ENCODE measurements at regions not wholly inside any gene's neighbourhood (a gene's known extent, or its start where the extent isn't known, plus 50 kb on each side); places are given as distances from the start of the nearest gene placed in this dataset.

DNA sequence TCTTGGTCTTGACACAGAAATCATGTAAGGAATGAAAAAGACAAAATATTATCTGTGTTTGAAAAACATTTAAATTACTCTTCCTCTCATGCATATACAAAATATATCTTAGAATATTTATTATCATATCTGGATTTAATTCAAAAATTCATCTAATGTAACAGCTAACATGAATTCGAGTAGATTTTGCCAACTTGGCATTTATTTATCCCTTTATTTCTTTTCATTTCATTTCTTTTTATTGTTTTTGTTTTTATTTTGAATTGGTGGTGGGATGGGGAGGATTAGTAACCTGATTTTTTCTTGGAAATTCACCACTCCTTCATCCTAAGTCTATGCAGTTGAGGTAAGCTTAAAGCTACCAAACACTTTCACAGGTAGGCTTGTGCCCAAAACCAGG, 508.7 kb downstream of the EPHA7 start:
- TF ChIP-seq, protein P1, sequence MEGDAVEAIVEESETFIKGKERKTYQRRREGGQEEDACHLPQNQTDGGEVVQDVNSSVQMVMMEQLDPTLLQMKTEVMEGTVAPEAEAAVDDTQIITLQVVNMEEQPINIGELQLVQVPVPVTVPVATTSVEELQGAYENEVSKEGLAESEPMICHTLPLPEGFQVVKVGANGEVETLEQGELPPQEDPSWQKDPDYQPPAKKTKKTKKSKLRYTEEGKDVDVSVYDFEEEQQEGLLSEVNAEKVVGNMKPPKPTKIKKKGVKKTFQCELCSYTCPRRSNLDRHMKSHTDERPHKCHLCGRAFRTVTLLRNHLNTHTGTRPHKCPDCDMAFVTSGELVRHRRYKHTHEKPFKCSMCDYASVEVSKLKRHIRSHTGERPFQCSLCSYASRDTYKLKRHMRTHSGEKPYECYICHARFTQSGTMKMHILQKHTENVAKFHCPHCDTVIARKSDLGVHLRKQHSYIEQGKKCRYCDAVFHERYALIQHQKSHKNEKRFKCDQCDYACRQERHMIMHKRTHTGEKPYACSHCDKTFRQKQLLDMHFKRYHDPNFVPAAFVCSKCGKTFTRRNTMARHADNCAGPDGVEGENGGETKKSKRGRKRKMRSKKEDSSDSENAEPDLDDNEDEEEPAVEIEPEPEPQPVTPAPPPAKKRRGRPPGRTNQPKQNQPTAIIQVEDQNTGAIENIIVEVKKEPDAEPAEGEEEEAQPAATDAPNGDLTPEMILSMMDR (IDR thresholded peaks at IDR 0.05), result no peak
- TF ChIP-seq POLR2A (IDR thresholded peaks at IDR 0.05), result no peak

All from thyroid gland (tissue), 4 donors.